Fibroblast of pulmonary artery (primary cell): ENCODE measurements at regions not wholly inside any gene's neighbourhood (a gene's known extent, or its start where the extent isn't known, plus 50 kb on each side); places are given as distances from the start of the nearest gene placed in this dataset.

Experiments
- DNase-seq: peaks from one replicate; pipeline ENCODE4 v3.0.0-alpha.2; 2010; ENCODE audit warnings: low read depth
- H3K4me3 ChIP-seq: replicated peaks from 2 replicates; pipeline ENCODE4 v1.5.1; 2011; ENCODE audit warnings: low read depth, mild to moderate bottlenecking, control low read depth, low read length, moderate library complexity
- TF ChIP-seq, protein P1 (sequence below): IDR thresholded peaks from 2 replicates; pipeline ENCODE4 v1.5.1; 2011; ENCODE audit warnings: mild to moderate bottlenecking, control low read depth, low read length, inconsistent platforms; ENCODE audit errors: missing control alignments

DNA sequence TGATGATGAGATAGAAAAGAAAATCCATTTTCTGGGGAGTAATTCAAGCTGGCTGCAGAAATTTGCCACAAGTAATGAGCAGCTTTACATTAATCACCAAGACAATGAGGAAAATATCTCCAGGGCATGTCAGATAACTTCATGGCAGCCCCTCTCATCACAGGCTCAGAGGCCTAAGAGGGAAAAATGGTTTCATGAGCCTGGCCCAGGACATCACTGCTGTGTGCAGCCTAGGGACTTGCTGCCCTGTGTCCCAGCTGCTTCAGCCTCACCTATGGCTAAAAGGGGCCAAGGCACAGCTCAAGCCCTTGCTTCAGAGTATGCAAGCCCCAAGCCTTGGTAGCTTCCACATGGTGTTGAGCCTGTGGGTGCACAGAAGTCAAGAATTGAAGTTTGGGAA, 161.7 kb downstream of the OPA1 start:
- no peak for DNase-seq
- TF ChIP-seq, protein P1, sequence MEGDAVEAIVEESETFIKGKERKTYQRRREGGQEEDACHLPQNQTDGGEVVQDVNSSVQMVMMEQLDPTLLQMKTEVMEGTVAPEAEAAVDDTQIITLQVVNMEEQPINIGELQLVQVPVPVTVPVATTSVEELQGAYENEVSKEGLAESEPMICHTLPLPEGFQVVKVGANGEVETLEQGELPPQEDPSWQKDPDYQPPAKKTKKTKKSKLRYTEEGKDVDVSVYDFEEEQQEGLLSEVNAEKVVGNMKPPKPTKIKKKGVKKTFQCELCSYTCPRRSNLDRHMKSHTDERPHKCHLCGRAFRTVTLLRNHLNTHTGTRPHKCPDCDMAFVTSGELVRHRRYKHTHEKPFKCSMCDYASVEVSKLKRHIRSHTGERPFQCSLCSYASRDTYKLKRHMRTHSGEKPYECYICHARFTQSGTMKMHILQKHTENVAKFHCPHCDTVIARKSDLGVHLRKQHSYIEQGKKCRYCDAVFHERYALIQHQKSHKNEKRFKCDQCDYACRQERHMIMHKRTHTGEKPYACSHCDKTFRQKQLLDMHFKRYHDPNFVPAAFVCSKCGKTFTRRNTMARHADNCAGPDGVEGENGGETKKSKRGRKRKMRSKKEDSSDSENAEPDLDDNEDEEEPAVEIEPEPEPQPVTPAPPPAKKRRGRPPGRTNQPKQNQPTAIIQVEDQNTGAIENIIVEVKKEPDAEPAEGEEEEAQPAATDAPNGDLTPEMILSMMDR, result no peak
- no peak overlapping the region for H3K4me3 ChIP-seq

DNA sequence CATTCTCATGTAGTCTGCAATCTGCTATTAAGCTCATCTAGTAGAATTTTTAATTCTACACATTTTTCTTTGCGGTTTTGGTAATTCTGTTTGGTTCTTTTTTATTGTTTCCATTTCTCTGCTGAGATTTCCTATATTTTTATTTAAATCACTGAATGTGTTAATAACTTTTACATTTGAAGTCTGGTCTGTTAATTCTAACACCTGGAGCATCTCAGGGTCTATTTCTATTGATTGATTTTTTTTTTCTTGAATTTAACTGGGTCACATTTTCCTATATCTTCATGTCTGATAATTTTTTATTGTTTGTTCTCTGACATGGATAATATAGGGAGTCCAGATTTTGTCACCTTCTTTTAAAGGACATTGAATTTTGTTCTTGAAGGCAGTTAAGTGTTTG, 163.5 kb downstream of the OPA1 start:
- TF ChIP-seq, protein P1, result no peak
- H3K4me3 ChIP-seq, result no peak overlapping the region
- DNase-seq, result no peak

DNA sequence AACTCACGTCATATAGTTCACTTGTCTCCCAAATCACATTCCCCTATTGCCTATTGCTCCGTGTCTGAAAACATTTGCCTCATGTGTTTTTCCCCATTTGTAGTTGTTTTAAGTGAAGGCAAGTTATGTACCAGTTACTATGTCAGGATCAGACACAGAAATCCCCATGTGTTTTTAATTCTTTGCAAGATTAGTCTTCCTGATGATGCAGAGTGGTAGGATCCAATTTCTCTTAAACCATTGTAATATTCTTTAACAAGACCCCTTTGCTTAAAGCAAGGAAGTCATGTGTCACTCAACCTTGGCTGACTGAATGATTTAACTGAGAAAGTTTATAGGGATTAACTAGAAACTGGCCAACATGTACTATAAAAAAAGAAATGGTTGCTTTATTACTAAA, 164.4 kb downstream of the OPA1 start:
- TF ChIP-seq, protein P1, result no peak
- DNase-seq, result no peak
- H3K4me3 ChIP-seq, result no peak overlapping the region

DNA sequence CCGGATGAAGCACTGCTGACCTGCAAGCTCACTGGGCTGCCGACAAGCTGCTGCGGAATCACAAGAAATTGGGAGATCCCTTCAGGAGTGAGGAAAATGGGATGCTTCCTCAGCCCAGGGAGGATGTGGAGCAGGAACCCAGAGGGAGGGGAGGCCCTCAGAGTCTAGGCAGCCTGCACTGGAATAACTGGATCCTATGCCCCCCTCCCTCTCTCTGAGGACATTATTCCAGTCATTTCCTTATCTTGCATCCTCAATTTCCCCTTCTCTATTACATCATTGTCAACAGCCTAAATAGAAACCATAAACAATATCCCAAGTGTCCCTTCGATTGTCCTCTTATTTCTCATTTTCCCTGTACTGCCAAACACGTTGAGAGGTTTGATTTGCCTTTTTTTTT, 169.0 kb downstream of the OPA1 start:
- TF ChIP-seq, protein P1, result no peak
- no peak for DNase-seq
- H3K4me3 ChIP-seq, result no peak overlapping the region

DNA sequence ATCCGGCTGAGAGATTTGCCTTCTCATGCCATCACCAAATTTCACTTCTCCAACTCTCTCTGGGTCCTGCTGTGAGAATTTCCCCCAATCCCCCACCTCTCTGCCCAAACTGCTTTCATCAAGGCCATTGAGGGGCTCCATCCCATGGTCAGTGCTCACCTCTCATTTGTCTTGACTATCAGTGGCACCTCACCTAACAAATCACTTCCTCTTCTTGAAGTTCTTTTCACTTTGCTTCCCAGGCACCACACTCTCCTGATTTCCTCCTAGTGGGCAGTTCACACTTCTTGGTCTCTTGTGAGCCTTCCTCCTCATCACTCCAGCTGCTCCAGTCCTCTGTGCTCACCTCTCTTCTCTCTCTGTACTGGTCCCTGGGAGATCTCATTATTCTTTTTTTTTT, 169.6 kb downstream of the OPA1 start:
- TF ChIP-seq, protein P1, result no peak
- H3K4me3 ChIP-seq, result no peak overlapping the region
- DNase-seq, result no peak

DNA sequence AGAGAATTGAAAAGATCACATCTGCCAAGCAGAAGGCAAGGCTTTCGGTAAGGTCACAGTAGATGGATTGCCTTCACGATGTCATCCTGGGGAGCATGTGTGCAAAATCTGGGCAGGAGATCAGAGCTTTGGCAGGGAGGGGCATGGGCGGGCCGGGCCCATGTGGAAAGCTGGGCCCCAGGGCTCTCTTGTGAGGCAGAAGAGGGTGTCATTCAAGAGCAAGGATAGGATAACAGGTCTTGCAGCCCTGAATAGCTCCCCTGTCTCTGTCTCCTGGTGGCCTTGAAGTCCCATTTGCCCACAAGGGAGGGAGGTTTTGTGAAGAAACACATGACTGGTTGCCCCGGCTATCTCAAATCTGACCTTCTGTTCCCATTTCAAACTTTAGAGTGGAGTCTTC, 172.0 kb downstream of the OPA1 start:
- TF ChIP-seq, protein P1, result no peak
- no peak overlapping the region for H3K4me3 ChIP-seq
- DNase-seq, result no peak

DNA sequence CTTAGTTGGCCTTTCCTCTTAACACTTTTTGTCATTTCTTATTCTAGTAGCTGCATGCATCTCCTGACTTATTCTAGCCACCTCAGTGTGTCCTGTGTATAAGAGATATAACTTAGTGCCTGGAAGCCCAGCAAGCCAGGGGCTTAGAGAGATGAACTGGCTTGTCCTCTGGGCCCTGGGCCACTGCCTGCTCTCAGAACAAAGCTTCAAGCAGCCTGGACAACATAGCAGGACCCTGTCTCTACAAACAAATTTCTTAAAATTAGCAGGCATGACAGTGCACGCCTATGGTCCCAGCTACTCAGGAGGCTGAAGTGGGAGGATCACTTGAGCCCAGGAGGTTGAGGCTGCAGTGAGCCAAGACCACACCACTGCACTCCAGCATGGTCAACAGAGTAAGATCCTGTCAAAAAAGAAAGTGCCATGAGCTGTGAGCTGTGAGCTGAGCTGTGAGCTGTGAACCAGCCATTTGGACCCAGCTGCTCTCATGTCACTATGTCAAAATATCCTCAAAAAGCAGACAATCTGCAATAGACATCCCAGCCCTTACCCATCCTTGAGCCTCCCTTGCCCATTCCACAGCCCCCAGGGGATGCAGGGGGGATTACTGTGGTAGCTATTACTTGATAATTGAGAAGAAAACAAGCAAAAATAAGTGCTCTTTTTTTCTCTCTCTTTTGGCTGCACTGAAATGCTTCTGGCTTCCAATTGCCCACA, 174.5 kb downstream of the OPA1 start:
- H3K4me3 ChIP-seq, result no peak overlapping the region
- DNase-seq, result no peak
- TF ChIP-seq, protein P1, result no peak
